ENCODE measurements at regions not wholly inside any gene's neighbourhood (a gene's known extent, or its start where the extent isn't known, plus 50 kb on each side); places are given as distances from the start of the nearest gene placed in this dataset.

DNA sequence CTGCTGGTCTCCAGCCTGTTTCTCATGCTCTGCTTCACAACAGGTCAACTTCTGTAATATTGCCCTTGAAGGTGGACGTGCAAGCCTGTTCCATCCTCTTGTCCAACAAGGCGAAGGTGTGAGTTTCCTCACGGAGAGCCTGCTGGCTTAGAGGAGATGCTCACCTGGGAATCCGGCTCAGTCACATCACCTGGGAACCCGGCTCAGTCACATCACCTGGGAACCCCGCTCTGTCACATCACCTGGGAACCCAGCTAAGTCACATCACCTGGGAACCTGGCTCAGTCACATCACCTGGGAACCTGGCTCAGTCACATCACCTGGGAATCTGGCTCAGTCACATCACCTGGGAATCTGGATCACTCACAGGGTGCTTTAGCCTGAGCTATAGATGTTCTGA, 230.1 kb downstream of the ERMARD start:
- TF ChIP-seq BACH1 (IDR thresholded peaks at IDR 0.05; ENCODE audit: low read length) (no peak), NRF1 (IDR thresholded peaks at IDR 0.05; ENCODE audit: low read depth, low read length) (no peak), ZNF274 (IDR thresholded peaks at IDR 0.05; ENCODE audit: borderline replicate concordance, extremely low read depth, low read length) (no peak)
- TF ChIP-seq, protein P1, sequence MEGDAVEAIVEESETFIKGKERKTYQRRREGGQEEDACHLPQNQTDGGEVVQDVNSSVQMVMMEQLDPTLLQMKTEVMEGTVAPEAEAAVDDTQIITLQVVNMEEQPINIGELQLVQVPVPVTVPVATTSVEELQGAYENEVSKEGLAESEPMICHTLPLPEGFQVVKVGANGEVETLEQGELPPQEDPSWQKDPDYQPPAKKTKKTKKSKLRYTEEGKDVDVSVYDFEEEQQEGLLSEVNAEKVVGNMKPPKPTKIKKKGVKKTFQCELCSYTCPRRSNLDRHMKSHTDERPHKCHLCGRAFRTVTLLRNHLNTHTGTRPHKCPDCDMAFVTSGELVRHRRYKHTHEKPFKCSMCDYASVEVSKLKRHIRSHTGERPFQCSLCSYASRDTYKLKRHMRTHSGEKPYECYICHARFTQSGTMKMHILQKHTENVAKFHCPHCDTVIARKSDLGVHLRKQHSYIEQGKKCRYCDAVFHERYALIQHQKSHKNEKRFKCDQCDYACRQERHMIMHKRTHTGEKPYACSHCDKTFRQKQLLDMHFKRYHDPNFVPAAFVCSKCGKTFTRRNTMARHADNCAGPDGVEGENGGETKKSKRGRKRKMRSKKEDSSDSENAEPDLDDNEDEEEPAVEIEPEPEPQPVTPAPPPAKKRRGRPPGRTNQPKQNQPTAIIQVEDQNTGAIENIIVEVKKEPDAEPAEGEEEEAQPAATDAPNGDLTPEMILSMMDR (IDR thresholded peaks at IDR 0.05; ENCODE audit: control extremely low read depth in 1 of 3, insufficient read depth in 1 of 3, low read depth in 1 of 3, low read length in 3 of 3), result no peak

All from H1 (cell line).